RWPE2 (cell line): ENCODE measurements at regions not wholly inside any gene's neighbourhood (a gene's known extent, or its start where the extent isn't known, plus 50 kb on each side); places are given as distances from the start of the nearest gene placed in this dataset.

Experiments used
- ATAC-seq: fragments of 200-7000 bp; cut with Tn5 transposase; 3 replicates; pipeline ENCODE4 v1.9.1; 2021; ENCODE audit warnings: low read depth
- DNase-seq: peaks from one replicate; pipeline ENCODE4 v3.0.0-alpha.2; 2020; ENCODE audit warnings: low spot score
- H3K27ac ChIP-seq: fragments of 450-650 bp; 2 replicates; pipeline ENCODE4 v1.5.1; 2017; ENCODE audit warnings: mild to moderate bottlenecking; ENCODE audit not compliant: poor library complexity, severe bottlenecking
- H3K27me3 ChIP-seq: fragments of 250-450 bp; sonication (Bioruptor Pico); 2 replicates; pipeline ENCODE4 v1.5.1; 2021; ENCODE audit warnings: mild to moderate bottlenecking, moderate library complexity; ENCODE audit not compliant: insufficient read depth, poor library complexity, severe bottlenecking
- H3K36me3 ChIP-seq: fragments of 250-450 bp; sonication (Bioruptor Pico); 2 replicates; pipeline ENCODE4 v1.5.1; 2020; ENCODE audit warnings: low read depth, mild to moderate bottlenecking, moderate library complexity
- H3K4me1 ChIP-seq: fragments of 250-450 bp; sonication (Bioruptor Pico); 2 replicates; pipeline ENCODE4 v1.5.1; 2021; ENCODE audit warnings: mild to moderate bottlenecking, moderate library complexity; ENCODE audit not compliant: insufficient read depth, poor library complexity, severe bottlenecking
- H3K4me3 ChIP-seq: fragments of 250-450 bp; sonication (Bioruptor Pico); 2 replicates; pipeline ENCODE4 v1.5.1; 2021; ENCODE audit warnings: mild to moderate bottlenecking, moderate library complexity; ENCODE audit not compliant: severe bottlenecking
- H3K9me3 ChIP-seq: fragments of 250-450 bp; sonication (Bioruptor Pico); 2 replicates; pipeline ENCODE4 v1.5.1; 2021; ENCODE audit warnings: mild to moderate bottlenecking, moderate library complexity; ENCODE audit not compliant: severe bottlenecking
- CTCF ChIP-seq: fragments of 450-650 bp; IDR thresholded peaks from one replicate; pipeline ENCODE4 v1.5.1; 2017; ENCODE audit warnings: mild to moderate bottlenecking, moderate library complexity; ENCODE audit not compliant: poor library complexity, severe bottlenecking

GRCh38 chr13:107296804-107297203 is 728.9 kb upstream of the ARGLU1 start:
- H3K9me3 ChIP-seq: no peaks in the 10 kb centered on the region
- ATAC-seq: peak; percentile 94
- H3K36me3 ChIP-seq: no peaks in the 10 kb centered on the region
- H3K27me3 ChIP-seq: no peaks in the 10 kb centered on the region
- H3K4me1 ChIP-seq: peaks cover 5% of the 10 kb centered on the region
- H3K27ac ChIP-seq: no peak overlapping the region
- no peak for DNase-seq
- H3K4me3 ChIP-seq: no peak overlapping the region
- no peak for TF ChIP-seq CTCF

- H3K27me3 ChIP-seq: no peaks in the 10 kb centered on the region
- H3K9me3 ChIP-seq: no peaks in the 10 kb centered on the region
- no peak overlapping the region for H3K27ac ChIP-seq
- H3K4me1 ChIP-seq: peaks cover 5% of the 10 kb centered on the region
- ATAC-seq (no peak), DNase-seq (no peak)
- H3K4me3 ChIP-seq: no peak overlapping the region
- no peaks in the 10 kb centered on the region for H3K36me3 ChIP-seq
- TF ChIP-seq CTCF: no peak
Measured at GRCh38 chr13:107295416-107296140, 727.6 kb upstream of the ARGLU1 start.

GRCh38 chr13:107293924-107294323 is 726.0 kb upstream of the ARGLU1 start:
- Histone ChIP-seq H3K4me3 (no peak overlapping the region), H3K9me3 (no peaks in the 10 kb centered on the region), H3K27ac (no peak overlapping the region), H3K27me3 (no peaks in the 10 kb centered on the region), H3K4me1 (peaks cover 5% of the 10 kb centered on the region), H3K36me3 (no peaks in the 10 kb centered on the region)
- DNase-seq (no peak), ATAC-seq (no peak)
- TF ChIP-seq CTCF: no peak

- H3K4me3 ChIP-seq: no peak overlapping the region
- no peaks in the 10 kb centered on the region for H3K9me3 ChIP-seq
- H3K4me1 ChIP-seq: peaks cover under 1% of the 10 kb centered on the region
- no peaks in the 10 kb centered on the region for H3K27me3 ChIP-seq
- H3K27ac ChIP-seq: no peak overlapping the region
- DNase-seq (no peak), ATAC-seq (peak; percentile 38; the same call in 2 of the 3 replicates)
- TF ChIP-seq CTCF: no peak
- no peaks in the 10 kb centered on the region for H3K36me3 ChIP-seq
Measured at GRCh38 chr13:107291875-107292274, 723.9 kb upstream of the ARGLU1 start.

- no peaks in the 10 kb centered on the region for H3K36me3 ChIP-seq
- H3K4me1 ChIP-seq: no peaks in the 10 kb centered on the region
- DNase-seq: no peak
- TF ChIP-seq CTCF: no peak
- H3K9me3 ChIP-seq: no peaks in the 10 kb centered on the region
- no peak overlapping the region for H3K27ac ChIP-seq
- no peak overlapping the region for H3K4me3 ChIP-seq
- ATAC-seq: no peak
- no peaks in the 10 kb centered on the region for H3K27me3 ChIP-seq
Measured at GRCh38 chr13:107289540-107289939, 721.6 kb upstream of the ARGLU1 start.
